ENCODE measurements at regions not wholly inside any gene's neighbourhood (a gene's known extent, or its start where the extent isn't known, plus 50 kb on each side); places are given as distances from the start of the nearest gene placed in this dataset.

GRCh38 chr3:71846185-71846584 is 61.2 kb upstream of the PROK2 start:
- DNase-seq = no peak

- no peak for DNase-seq
These were observed 58.1 kb upstream of the PROK2 start for GRCh38 chr3:71843071-71843470.

DNA sequence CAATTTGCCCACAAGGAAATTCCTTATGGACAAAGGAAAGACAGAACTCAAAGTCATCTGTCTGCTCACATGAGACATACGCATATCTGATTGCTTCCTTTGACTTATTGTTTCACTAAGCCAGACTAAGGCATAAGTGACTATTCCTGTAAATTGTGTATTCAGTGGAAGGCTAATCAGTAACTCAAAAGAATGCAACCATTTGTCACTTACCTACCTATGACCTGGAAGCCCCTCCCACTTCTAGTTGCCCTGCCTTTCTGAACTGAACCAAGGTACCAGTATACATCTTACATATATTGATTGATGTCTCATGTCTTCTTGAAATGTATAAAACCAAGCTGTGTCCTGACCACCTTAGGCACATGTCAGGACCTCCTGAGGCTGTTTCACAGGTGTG is 53.5 kb upstream of the PROK2 start:
- no peak for DNase-seq
